ENCODE measurements at regions not wholly inside any gene's neighbourhood (a gene's known extent, or its start where the extent isn't known, plus 50 kb on each side); places are given as distances from the start of the nearest gene placed in this dataset.

DNA sequence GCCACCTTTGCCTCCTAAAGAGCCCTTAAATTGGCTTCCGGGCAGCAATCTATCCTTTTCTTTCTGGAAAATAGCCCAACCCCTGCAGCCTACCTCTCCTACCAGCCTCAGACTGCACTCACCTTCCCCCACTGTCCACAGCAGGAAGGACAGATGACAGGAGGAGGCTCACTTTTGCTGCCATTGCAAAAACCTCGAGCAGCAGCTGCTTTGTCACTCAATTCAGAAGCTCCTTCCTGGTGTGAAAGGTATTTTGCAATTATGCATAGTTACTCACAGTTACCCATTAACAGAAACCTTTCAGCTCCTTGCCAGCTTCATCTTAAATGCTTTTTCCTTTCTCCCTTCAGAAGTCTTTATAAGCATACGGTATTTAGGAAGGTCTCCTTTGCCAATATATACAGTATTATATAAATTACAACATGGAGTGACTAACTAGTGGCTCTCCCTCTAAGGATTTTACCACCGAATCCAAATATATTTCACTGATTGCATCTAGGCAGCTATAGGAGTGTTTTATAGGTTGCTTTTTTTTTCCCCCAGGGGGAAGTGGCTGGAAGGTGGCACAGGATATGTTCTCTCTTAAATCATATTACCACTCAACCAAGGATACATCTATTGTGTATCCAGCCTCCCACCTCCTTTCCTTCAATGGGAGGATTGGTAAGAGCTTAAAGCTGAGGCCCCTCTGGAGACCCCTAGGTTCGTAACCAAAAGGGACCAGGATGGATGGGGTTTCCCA, 142.1 kb upstream of the IPO9 start:
- no peak for DNase-seq (ENCODE audit: low spot score)

DNA sequence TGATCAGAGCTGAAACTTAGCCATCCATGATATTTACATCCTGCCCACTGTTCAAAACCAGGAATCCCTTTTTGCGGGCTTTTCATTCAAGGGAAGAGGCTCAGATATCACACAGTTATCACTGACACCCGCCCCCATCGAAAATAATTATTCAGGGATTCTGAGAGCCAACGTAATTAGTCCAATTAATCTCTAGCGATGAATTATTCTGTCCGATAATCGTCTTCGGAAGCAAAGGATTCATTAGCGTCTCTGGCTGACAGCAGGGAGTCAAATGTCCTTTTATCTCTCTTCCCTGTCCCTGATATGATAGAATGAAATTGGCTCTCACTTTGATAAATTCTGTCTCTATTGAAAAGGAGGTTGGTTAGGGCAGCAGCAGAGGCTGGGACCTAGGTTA, 140.4 kb upstream of the IPO9 start:
- no peak for DNase-seq (ENCODE audit: low spot score)

GRCh38 chr1:201689647-201690046, 139.3 kb upstream of the IPO9 start:
- DNase-seq (ENCODE audit: low spot score) = no peak

DNA sequence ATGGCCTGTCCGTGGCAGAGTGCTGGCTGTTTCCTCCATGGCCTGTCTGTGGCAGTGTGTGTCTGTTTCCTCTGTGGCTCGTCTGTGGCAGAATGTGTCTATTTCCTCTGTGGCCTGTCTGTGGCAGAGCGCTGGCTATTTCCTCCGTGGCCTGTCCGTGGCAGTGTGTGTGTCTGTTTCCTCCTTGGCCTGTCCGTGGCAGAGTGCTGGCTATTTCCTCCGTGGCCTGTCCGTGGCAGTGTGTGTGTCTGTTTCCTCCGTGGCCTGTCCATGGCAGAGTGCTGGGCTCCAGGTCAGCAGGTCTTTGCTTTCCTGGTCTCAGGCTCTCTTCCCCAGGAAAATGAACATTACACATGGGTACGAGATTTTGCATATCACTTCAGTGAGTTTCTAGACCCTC, 138.4 kb upstream of the IPO9 start:
- no peak for DNase-seq (ENCODE audit: low spot score)

DNA sequence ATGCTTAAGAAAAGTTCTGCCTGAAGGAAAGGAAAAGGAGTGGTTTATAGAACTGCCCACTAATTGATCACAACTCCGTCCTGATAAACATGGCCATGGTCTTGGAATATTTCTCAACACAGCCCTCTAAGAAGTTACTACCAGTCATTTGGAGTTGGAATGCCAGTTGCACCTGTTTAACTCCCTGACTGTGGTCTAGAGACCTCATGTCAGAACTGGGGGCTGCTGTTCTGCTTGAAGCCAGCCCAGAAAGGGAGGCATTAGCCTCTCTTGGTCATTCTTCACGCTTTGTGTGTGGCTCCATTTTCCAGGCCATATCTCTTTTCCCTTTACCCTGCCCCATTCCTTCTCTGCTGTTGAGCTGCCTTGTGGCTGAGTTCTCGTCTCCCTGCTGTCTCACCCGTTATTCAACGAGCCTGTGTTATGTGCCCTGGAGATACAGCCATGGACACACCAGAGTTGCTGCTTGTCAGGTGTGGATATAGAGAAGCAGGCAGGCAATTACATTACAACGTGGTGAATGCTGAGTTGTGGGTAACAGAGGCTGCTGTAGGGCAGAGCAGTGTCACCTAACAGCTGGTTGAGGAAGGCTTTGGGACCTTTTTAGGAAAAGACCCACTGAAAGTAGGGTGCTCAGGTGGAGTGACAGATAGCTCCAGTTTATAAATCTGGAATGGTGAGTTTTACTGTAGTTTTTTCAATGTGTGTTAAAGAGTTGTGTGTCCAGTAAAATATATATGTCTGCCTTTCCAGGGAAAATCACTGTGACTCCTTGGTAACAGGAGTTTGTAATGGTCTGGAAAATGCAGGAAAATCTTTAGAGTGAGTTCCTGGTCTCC, 137.0 kb upstream of the IPO9 start:
- no peak for DNase-seq (ENCODE audit: low spot score)

DNA sequence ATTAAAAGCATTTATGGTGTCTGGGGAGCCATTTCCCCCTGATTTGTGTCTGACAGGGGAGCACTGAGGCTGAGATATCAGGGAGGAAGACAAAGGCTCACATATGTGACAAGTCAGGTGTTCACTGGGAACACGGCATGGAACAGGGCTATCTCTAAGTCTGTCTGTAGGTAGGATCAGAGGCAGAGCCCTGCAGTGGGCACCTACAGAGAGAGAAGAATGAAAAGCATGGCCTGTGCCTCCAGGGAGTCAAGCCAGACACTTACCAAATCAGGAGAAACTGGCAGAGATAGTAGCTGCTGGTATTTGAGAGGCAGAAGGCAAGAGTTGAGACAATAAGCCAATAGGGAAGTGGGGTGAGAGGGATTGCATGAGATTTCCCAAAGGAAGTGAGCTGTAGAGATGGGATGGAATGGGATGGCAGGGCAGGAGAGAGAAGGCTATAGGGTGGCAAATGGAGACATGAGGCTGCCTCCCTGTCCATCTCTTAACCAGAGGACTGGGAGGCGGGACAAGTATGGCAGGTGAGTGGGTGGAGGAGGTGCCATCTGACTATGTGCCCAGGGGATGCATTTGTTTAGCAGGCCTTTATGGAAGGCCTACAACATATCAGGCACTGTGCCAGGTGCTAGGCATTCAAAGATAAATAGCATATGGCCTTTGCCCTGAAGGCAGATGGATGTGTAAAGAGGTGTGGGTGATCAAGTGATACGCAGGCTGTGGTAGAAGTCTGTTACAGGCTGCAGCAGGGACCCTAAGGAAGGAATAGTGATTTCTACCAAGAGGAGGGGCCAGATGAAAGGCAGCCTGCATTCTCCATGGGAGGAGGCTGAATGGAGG, 136.2 kb upstream of the IPO9 start:
- no peak for DNase-seq (ENCODE audit: low spot score)

DNA sequence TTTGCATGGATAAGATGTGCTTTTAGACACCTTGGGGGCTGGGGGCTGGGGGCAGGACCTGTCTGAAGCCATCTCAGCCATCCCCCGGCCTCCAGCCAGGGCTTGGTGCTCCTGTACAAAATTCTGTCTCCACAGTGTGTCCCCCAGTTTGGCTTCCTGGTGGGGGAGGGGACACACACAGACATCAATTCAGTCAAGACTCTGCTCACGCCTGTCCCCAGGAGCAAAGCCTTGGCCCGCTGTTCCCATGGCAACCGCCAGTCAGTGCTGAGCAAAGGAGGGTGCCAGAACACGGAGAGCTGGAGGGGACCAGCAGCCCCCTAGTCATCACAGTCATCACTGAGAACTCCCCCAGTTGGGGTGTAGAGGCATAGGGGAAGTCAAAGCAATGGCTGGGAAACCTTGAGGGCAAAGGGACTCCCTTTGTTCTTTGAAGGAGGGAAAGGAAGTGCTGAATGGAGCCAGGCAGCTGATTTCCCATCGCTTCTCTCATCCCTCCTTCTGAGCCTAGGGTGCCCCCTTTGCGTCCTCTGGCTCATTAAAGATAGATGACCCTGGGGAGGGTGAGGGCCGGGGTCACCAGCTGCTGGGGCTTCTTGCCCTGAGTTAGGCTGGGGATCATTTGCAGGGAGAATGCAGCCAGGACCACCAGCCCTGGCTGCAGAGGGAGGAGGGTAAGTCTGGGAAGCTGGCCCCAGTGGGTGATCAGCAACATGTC, 134.9 kb upstream of the IPO9 start:
- no peak for DNase-seq (ENCODE audit: low spot score)

- no peak for DNase-seq (ENCODE audit: low spot score)
These were observed 134.2 kb upstream of the IPO9 start for GRCh38 chr1:201694608-201695335.

DNA sequence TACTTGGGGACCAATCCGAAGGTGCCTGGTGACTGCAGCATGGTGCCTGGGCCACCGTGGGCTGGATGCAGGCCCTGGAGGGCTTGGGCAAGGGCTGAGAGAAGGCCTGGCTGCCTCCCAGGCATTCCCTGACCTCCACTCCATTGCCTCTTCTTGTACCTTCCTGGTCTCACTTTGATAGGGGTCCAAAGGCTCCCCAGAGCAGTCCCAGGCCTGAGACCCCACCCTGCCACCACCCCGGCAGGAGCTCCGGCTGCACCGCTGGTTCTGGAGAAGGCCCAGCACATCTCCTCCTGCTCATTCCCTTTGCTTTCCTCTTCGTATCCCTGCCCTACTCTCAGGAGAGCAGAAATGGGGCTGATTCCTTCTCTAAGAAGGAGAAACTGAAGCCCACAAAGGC, 133.3 kb upstream of the IPO9 start:
- DNase-seq (ENCODE audit: low spot score) = no peak

GRCh38 chr1:201696217-201696761, 132.7 kb upstream of the IPO9 start:
- no peak for DNase-seq (ENCODE audit: low spot score)

- no peak for DNase-seq (ENCODE audit: low spot score)
These were observed 131.8 kb upstream of the IPO9 start for GRCh38 chr1:201697174-201697573.

GRCh38 chr1:201701831-201702230, 127.1 kb upstream of the IPO9 start:
- DNase-seq (ENCODE audit: low spot score) = no peak

DNA sequence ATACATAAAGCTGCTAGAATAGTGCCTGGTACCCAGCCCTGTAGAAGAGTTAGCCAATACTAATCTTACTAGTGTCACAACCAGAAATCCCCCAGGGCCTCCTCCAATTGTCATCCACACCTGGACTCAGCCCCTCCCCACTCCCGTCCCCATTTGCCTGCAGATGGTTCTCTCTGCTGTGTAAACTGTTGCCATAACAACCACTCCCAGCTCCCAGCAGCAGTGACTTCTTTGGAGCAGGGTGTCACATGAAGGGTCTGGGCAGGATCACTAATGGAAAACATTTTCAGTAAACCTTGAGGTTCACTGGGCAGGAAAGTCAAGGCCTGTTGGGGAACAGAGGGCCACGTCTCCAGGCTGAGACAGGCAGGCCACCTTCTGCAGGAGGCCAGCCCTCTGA, 126.0 kb upstream of the IPO9 start:
- DNase-seq (ENCODE audit: low spot score) = no peak

- DNase-seq (ENCODE audit: low spot score) = peak; percentile 60
These were observed 125.1 kb upstream of the IPO9 start for GRCh38 chr1:201703621-201704438.

DNA sequence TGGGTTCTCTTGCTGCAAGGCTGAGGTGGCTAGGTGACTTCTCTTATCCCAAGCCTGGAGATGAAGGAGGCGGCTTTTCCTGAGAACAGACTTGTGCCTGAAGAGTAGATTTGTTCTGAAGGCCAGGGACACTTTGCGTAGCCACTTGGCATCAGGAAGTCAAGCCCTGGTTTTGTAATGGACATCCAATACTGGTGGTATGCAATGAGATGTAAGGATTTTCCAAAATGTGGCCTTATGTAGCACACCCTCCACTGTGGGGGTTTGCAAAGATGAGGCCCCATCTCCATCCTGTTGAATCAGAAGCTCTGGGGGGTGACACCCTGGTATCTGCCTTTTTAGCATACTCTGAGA, 124.5 kb upstream of the IPO9 start:
- no peak for DNase-seq (ENCODE audit: low spot score)

- DNase-seq (ENCODE audit: low spot score) = no peak
These were observed 123.6 kb upstream of the IPO9 start for GRCh38 chr1:201705389-201705788.

DNA sequence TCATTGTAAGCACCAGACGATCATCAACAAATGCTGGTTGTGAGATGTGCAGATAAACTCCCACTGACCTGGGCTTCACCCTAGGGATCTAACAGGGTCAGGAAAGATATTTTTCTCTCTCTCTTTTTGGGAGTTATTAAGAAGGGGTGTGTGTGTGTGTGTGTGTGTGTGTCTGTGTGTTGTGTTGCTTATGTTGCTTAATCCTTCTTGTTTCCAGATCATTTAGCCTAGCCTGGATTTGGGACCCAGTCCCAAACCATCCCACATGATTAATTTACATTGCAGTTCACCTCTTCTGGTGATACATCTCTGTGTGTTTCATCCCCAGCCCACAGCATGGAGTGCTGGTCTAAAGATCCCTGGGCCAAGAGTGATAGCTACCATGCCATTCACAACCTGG, 122.8 kb upstream of the IPO9 start:
- no peak for DNase-seq (ENCODE audit: low spot score)

GRCh38 chr1:201707027-201707426, 121.9 kb upstream of the IPO9 start:
- no peak for DNase-seq (ENCODE audit: low spot score)

DNA sequence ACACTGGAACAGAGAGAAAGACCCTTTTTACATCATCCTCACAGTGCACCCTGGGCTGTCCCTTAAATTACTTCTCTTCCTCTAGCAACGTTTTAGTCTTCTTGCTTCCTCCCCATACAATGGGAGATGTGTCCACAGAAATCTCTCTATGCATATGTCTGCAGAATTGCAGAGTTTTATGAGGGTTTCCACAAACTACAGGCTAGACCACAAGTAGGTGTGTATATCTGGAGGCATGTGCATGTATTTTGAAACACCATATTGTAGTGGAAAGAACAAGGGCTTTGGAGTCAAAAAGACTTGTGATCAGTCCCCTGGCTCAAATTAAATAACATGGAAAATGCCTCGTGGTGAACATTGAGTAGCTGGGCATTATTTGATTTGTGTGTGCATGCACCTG, 121.3 kb upstream of the IPO9 start:
- no peak for DNase-seq (ENCODE audit: low spot score)

DNA sequence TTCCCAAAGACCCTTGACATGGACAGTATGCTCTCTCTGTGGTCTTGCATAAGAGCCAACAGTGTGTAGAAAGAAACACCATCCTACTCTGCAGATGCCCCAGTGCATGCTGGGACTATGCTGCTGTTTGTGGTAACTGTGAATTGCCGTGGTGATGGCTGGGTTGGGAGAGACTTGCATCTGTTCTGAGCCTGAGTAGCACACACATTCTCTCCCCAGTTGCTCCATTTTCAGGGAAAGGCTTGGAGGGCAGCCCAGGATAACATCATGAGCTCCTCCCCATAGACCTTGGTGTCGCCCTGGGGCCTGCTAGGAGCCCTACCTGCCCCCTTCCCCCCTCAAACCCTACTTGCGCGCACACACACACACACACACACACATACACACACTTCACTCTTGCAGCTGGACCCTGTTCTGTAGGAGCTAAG, 120.9 kb upstream of the IPO9 start:
- no peak for DNase-seq (ENCODE audit: low spot score)
